GM21423 (cell line): ENCODE measurements at regions not wholly inside any gene's neighbourhood (a gene's known extent, or its start where the extent isn't known, plus 50 kb on each side); places are given as distances from the start of the nearest gene placed in this dataset.

Experiments
- ATAC-seq: cut with Tn5 transposase; IDR thresholded peaks from one replicate; pipeline ENCODE4 v1.9.1; 2021; ENCODE audit warnings: mild to moderate bottlenecking, moderate library complexity; ENCODE audit not compliant: unreplicated experiment

- ATAC-seq = no peak
These were observed 200.9 kb upstream of the CHRM2 start for GRCh38 chr7:136667584-136667983.

GRCh38 chr7:136665878-136666509 lies 202.5 kb upstream of the CHRM2 start:
- no peak for ATAC-seq

- ATAC-seq = no peak
These were observed 203.9 kb upstream of the CHRM2 start for GRCh38 chr7:136664537-136664936.

GRCh38 chr7:136657482-136657921 lies 210.9 kb upstream of the CHRM2 start:
- no peak for ATAC-seq

GRCh38 chr7:136656516-136656915 lies 211.9 kb upstream of the CHRM2 start:
- no peak for ATAC-seq

- peak; percentile 67 for ATAC-seq
These were observed 213.0 kb upstream of the CHRM2 start for GRCh38 chr7:136655414-136655813.

GRCh38 chr7:136654406-136654805 lies 214.0 kb upstream of the CHRM2 start:
- no peak for ATAC-seq

- ATAC-seq = no peak
These were observed 215.6 kb upstream of the CHRM2 start for GRCh38 chr7:136652635-136653370.

- ATAC-seq = no peak
These were observed 227.5 kb upstream of the CHRM2 start for GRCh38 chr7:136640977-136641376.

GRCh38 chr7:136637813-136638212 lies 230.6 kb upstream of the CHRM2 start:
- no peak for ATAC-seq

- ATAC-seq = no peak
These were observed 232.7 kb upstream of the CHRM2 start for GRCh38 chr7:136635751-136636150.

- no peak for ATAC-seq
These were observed 249.6 kb upstream of the CHRM2 start for GRCh38 chr7:136618818-136619217.

GRCh38 chr7:136617176-136617575 lies 251.3 kb upstream of the CHRM2 start:
- ATAC-seq = no peak

GRCh38 chr7:136605532-136606329 lies 262.7 kb upstream of the CHRM2 start:
- no peak for ATAC-seq

GRCh38 chr7:136601772-136602171 lies 266.7 kb upstream of the CHRM2 start:
- no peak for ATAC-seq

- ATAC-seq = no peak
These were observed 268.0 kb upstream of the CHRM2 start for GRCh38 chr7:136600475-136600874.

GRCh38 chr7:136594739-136595144 lies 273.7 kb upstream of the CHRM2 start:
- no peak for ATAC-seq

GRCh38 chr7:136588216-136588615 lies 280.2 kb upstream of the CHRM2 start:
- ATAC-seq = no peak

GRCh38 chr7:136585954-136586670 lies 282.3 kb upstream of the CHRM2 start:
- no peak for ATAC-seq

GRCh38 chr7:136566491-136566890 lies 302.0 kb upstream of the CHRM2 start:
- ATAC-seq = no peak

- no peak for ATAC-seq
These were observed 312.5 kb upstream of the CHRM2 start for GRCh38 chr7:136555933-136556332.
